ENCODE measurements at regions not wholly inside any gene's neighbourhood (a gene's known extent, or its start where the extent isn't known, plus 50 kb on each side); places are given as distances from the start of the nearest gene placed in this dataset.

- DNase-seq (ENCODE audit: extremely low read depth, low read depth): no peak
- TF ChIP-seq, protein P1, sequence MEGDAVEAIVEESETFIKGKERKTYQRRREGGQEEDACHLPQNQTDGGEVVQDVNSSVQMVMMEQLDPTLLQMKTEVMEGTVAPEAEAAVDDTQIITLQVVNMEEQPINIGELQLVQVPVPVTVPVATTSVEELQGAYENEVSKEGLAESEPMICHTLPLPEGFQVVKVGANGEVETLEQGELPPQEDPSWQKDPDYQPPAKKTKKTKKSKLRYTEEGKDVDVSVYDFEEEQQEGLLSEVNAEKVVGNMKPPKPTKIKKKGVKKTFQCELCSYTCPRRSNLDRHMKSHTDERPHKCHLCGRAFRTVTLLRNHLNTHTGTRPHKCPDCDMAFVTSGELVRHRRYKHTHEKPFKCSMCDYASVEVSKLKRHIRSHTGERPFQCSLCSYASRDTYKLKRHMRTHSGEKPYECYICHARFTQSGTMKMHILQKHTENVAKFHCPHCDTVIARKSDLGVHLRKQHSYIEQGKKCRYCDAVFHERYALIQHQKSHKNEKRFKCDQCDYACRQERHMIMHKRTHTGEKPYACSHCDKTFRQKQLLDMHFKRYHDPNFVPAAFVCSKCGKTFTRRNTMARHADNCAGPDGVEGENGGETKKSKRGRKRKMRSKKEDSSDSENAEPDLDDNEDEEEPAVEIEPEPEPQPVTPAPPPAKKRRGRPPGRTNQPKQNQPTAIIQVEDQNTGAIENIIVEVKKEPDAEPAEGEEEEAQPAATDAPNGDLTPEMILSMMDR (IDR thresholded peaks at IDR 0.05; ENCODE audit: low read depth, low read length, missing control alignments): no peak
- no peak overlapping the region for H3K4me3 ChIP-seq (replicated peaks; ENCODE audit: low read depth, low read length)
Observed at GRCh38 chr9:99441829-99442228, 219.7 kb downstream of the SEC61B start.

- no peak overlapping the region for H3K4me3 ChIP-seq (replicated peaks; ENCODE audit: low read depth, low read length)
Observed at GRCh38 chr9:99445371-99445891, 223.3 kb downstream of the SEC61B start.

GRCh38 chr9:99445920-99446319 lies 223.8 kb downstream of the SEC61B start:
- TF ChIP-seq, protein P1 (IDR thresholded peaks at IDR 0.05; ENCODE audit: low read depth, low read length, missing control alignments): no peak
- no peak for DNase-seq (ENCODE audit: extremely low read depth, low read depth)
- no peak overlapping the region for H3K4me3 ChIP-seq (replicated peaks; ENCODE audit: low read depth, low read length)

More at GRCh38 chr9:99445371-99445891, 223.3 kb downstream of the SEC61B start:
- TF ChIP-seq, protein P1 (IDR thresholded peaks at IDR 0.05; ENCODE audit: low read depth, low read length, missing control alignments): no peak
- peak; percentile 54 for DNase-seq (ENCODE audit: extremely low read depth, low read depth)

- H3K4me3 ChIP-seq (replicated peaks; ENCODE audit: low read depth, low read length): no peak overlapping the region
- no peak for DNase-seq (ENCODE audit: extremely low read depth, low read depth)
- TF ChIP-seq, protein P1 (IDR thresholded peaks at IDR 0.05; ENCODE audit: low read depth, low read length, missing control alignments): no peak
Observed at GRCh38 chr9:99447951-99448350, 225.9 kb downstream of the SEC61B start.

DNA sequence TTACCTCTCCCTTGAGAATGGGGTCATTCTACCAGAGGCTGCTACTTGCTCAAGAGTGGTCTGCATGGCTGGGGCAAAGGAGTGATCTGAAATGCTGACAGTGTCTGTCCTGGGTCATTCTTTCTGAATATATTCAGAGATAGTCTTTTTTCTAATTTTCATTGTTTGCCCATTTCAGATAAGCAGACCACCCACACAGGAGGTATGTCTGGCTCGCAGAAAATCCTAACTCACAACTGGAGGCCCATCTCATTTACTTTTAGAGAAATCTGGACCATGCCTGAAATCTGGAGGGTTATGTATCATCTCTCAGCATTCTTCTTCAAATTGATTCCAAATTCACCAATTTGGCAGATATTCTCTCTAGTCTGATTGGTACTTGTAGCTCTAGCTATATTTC lies 227.6 kb downstream of the SEC61B start:
- no peak for DNase-seq (ENCODE audit: extremely low read depth, low read depth)
- TF ChIP-seq, protein P1 (IDR thresholded peaks at IDR 0.05; ENCODE audit: low read depth, low read length, missing control alignments): no peak

DNA sequence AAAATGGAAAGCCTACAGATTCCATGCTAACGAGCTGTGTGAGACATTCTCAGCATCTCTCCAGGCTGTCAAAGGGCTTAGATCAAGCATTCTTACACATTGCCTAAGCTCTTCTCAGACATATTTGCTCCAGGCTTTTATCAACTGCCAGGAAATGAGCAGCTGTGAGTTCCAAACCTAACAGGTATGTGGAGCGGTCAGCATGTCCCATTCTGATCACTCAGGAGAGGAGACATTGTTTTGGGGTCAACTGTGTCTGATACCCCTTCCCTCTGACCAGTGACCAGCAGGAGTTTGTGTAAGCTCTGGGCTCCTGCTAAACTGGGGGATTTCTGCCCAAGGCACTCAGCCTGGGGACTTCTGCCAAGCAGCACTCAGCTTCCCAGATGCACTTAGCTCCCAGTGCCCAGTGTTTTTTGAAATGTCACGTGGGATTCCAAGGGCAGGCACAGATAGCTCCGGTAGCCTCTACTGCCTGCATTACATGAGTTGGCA lies 229.1 kb downstream of the SEC61B start:
- H3K4me3 ChIP-seq (replicated peaks; ENCODE audit: low read depth, low read length): no peak overlapping the region
- no peak for DNase-seq (ENCODE audit: extremely low read depth, low read depth)
- TF ChIP-seq, protein P1 (IDR thresholded peaks at IDR 0.05; ENCODE audit: low read depth, low read length, missing control alignments): no peak

More for the DNA sequence above, 227.6 kb downstream of the SEC61B start:
- H3K4me3 ChIP-seq (replicated peaks; ENCODE audit: low read depth, low read length): no peak overlapping the region

DNA sequence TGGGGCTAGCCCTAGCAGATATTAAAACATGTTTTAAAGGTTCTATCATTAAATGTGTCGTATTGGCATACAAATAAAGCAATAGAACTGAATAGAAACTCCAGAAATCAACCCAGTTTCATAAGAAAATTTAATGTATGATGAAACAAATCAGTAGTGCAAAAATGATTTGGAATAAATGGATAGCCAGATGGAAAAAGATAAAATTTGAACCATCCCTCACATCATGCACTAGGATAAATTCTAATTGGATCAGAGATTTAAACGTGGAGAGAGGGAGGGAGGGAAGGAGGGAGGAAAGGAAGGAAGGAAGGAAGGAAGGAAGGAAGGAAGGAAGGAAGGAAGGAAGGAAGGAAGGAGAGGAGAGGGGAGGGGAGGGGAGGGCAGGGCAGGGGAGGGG lies 235.3 kb downstream of the SEC61B start:
- H3K4me3 ChIP-seq (replicated peaks; ENCODE audit: low read depth, low read length): no peak overlapping the region
- TF ChIP-seq, protein P1 (IDR thresholded peaks at IDR 0.05; ENCODE audit: low read depth, low read length, missing control alignments): no peak
- DNase-seq (ENCODE audit: extremely low read depth, low read depth): no peak

Measured in HFF-Myc (cell line).